Body of pancreas (tissue), 4 donors: ENCODE measurements at regions not wholly inside any gene's neighbourhood (a gene's known extent, or its start where the extent isn't known, plus 50 kb on each side); places are given as distances from the start of the nearest gene placed in this dataset.
"Not testable (repeated sequence)": the region's sequence is repeated elsewhere in the genome, so short reads cannot be mapped to it uniquely, and the experiment has no call there.

Experiments used
- ATAC-seq: fragments of 150-250 bp; one replicate; pipeline ENCODE4 v1.9.1; 2016
- DNase-seq, 4 donors: peaks; one replicate each; pipeline ENCODE4 v3.0.0-alpha.2; 2019
- H3K27ac ChIP-seq, 4 donors: fragments of 200-600 bp; sonication (generic); 1 replicate in 3 of 4; 2 replicates in 1 of 4; pipeline versions ENCODE4 v1.5.1 to v1.6.1; 2016 to 2019; ENCODE audit warnings: mild to moderate bottlenecking in 1 of 4, mixed read lengths in 1 of 4, moderate library complexity in 1 of 4
- H3K27me3 ChIP-seq, 2 donors: fragments of 200-600 bp; sonication (generic); one replicate each; pipeline ENCODE4 v1.6.0; 2016; ENCODE audit warnings: mild to moderate bottlenecking in 1 of 2
- H3K36me3 ChIP-seq, 2 donors: fragments of 200-600 bp; sonication (generic); replicated peaks in 1 of 2; 2 replicates each; pipeline ENCODE4 v1.5.1; 2016; ENCODE audit warnings: low read depth in 2 of 2; ENCODE audit not compliant: insufficient read depth in 1 of 2
- H3K4me1 ChIP-seq: fragments of 200-600 bp; sonication (generic); one replicate; pipeline ENCODE4 v1.6.0; 2016
- H3K4me3 ChIP-seq, 2 donors: fragments of 200-600 bp; sonication (generic); 1 replicate in 1 of 2; 2 replicates in 1 of 2; pipeline ENCODE4 v1.5.1; 2016 to 2019
- H3K9me3 ChIP-seq, 3 donors: fragments of 200-600 bp; sonication (generic); 1 replicate in 2 of 3; 2 replicates in 1 of 3; pipeline ENCODE4 v1.5.1; 2016
- CTCF ChIP-seq, 7 experiments: fragments of 450-650 bp in 4 of 7; fragments of 200-600 bp in 3 of 7; sonication (generic) in 3 of 7; IDR thresholded peaks; one replicate each; pipeline ENCODE4 v1.5.1; 2016 to 2019; ENCODE audit warnings: antibody characterized with exemption in 7 of 7
- POLR2A ChIP-seq, 3 donors: fragments of 450-650 bp; IDR thresholded peaks; one replicate each; pipeline ENCODE4 v1.6.1; 2016; ENCODE audit warnings: antibody characterized with exemption in 3 of 3, mild to moderate bottlenecking in 2 of 3
- WGBS, 2 donors: methylation state at CpG; one replicate each; pipeline ENCODE4 v1.1.5; 2017; 5-methylcytosine and 5-hydroxymethylcytosine counted together
- intact Hi-C: fragments of 100-400 bp; cut with DNase I; formaldehyde crosslinking; loops from one replicate; pipeline ENCODE4 v1.15.1; 2023

GRCh38 chr2:78154586-78154985 is 632.4 kb upstream of the LRRTM4 start:
- H3K27ac ChIP-seq: no peak overlapping the region
- intact Hi-C loops: no loop called here
- no peak for TF ChIP-seq POLR2A (IDR thresholded peaks at IDR 0.05)
- TF ChIP-seq CTCF (IDR thresholded peaks at IDR 0.05): no peak
- H3K4me3 ChIP-seq: no peak overlapping the region
- H3K9me3 ChIP-seq: no peaks in the 10 kb centered on the region
- DNase-seq (no peak), ATAC-seq (no peak)
- H3K36me3 ChIP-seq: no peaks in the 10 kb centered on the region
- 46 to 62% methylated on average over 2 of the region's 2 CpGs for WGBS, 2 donors
- no peaks in the 10 kb centered on the region for H3K4me1 ChIP-seq
- no peaks in the 10 kb centered on the region for H3K27me3 ChIP-seq

GRCh38 chr2:78162202-78162601 is 640.0 kb upstream of the LRRTM4 start:
- DNase-seq (no peak), ATAC-seq (no peak)
- TF ChIP-seq CTCF (IDR thresholded peaks at IDR 0.05) (no peak), POLR2A (IDR thresholded peaks at IDR 0.05) (no peak)
- WGBS, 2 donors: 21% methylated on average over 2 of the region's 2 CpGs
- intact Hi-C loops: no loop called here
- Histone ChIP-seq H3K9me3 (no peaks in the 10 kb centered on the region), H3K4me3 (no peak overlapping the region), H3K36me3 (no peaks in the 10 kb centered on the region), H3K27ac (no peak overlapping the region), H3K4me1 (no peaks in the 10 kb centered on the region), H3K27me3 (no peaks in the 10 kb centered on the region)

GRCh38 chr2:78172157-78172556 is 650.0 kb upstream of the LRRTM4 start:
- H3K4me1 ChIP-seq, H3K27me3 ChIP-seq, ATAC-seq, H3K9me3 ChIP-seq, H3K4me3 ChIP-seq, intact Hi-C loops, H3K36me3 ChIP-seq, H3K27ac ChIP-seq, DNase-seq: not testable (repeated sequence)
- 84 to 85% methylated on average over 9 of the region's 9 CpGs for WGBS, 2 donors

- H3K27ac ChIP-seq: no peak overlapping the region
- no peaks in the 10 kb centered on the region for H3K27me3 ChIP-seq
- H3K4me1 ChIP-seq: no peaks in the 10 kb centered on the region
- no peak overlapping the region for H3K4me3 ChIP-seq
- ATAC-seq: no peak
- TF ChIP-seq POLR2A (IDR thresholded peaks at IDR 0.05) (no peak), CTCF (IDR thresholded peaks at IDR 0.05) (no peak)
- no peaks in the 10 kb centered on the region for H3K36me3 ChIP-seq
- no peaks in the 10 kb centered on the region for H3K9me3 ChIP-seq
- intact Hi-C loops: no loop called here
- 20 to 21% methylated on average over 2 of the region's 2 CpGs for WGBS, 2 donors
- DNase-seq: no peak
Observed at GRCh38 chr2:78175645-78176044, 653.5 kb upstream of the LRRTM4 start.

- H3K4me3 ChIP-seq: no peak overlapping the region
- H3K36me3 ChIP-seq: no peaks in the 10 kb centered on the region
- ATAC-seq (no peak), DNase-seq (no peak)
- H3K27me3 ChIP-seq: no peaks in the 10 kb centered on the region
- no peaks in the 10 kb centered on the region for H3K9me3 ChIP-seq
- no peak overlapping the region for H3K27ac ChIP-seq
- intact Hi-C loops: no loop called here
- H3K4me1 ChIP-seq: no peaks in the 10 kb centered on the region
- WGBS, 2 donors: 57 to 69% methylated on average over 2 of the region's 2 CpGs
- no peak for TF ChIP-seq CTCF (IDR thresholded peaks at IDR 0.05)
- no peak for TF ChIP-seq POLR2A (IDR thresholded peaks at IDR 0.05)
Observed at GRCh38 chr2:78201064-78201575, 678.9 kb upstream of the LRRTM4 start.
